ENCODE measurements at regions not wholly inside any gene's neighbourhood (a gene's known extent, or its start where the extent isn't known, plus 50 kb on each side); places are given as distances from the start of the nearest gene placed in this dataset.
"Not testable (repeated sequence)": the region's sequence is repeated elsewhere in the genome, so short reads cannot be mapped to it uniquely, and the experiment has no call there.

- H3K4me3 Mint-ChIP-seq (ENCODE audit: low read depth, unreplicated experiment) = no peak overlapping the region
- no peaks in the 10 kb centered on the region for H3K27me3 Mint-ChIP-seq (ENCODE audit: unreplicated experiment)
- H3K27ac Mint-ChIP-seq (ENCODE audit: unreplicated experiment) = no peak overlapping the region
- H3K4me1 Mint-ChIP-seq (ENCODE audit: low read depth, unreplicated experiment) = no peaks in the 10 kb centered on the region
- H3K36me3 Mint-ChIP-seq (ENCODE audit: insufficient read depth, unreplicated experiment) = no peaks in the 10 kb centered on the region
- CTCF ChIA-PET = no interaction called here
- BruUV-seq (replicated peaks) = no TSS peak
- intact Hi-C loops (cut with micrococcal nuclease; ENCODE audit: unreplicated experiment) = no loop called here
- no peak for TF ChIP-seq CTCF (IDR thresholded peaks at IDR 0.05; ENCODE audit: unreplicated experiment)
- no peak for DNase-seq
- peaks cover 8% of the 10 kb centered on the region for H3K9me3 Mint-ChIP-seq (ENCODE audit: low read depth, unreplicated experiment)
Observed at GRCh38 chr5:63743096-63743798, 219.0 kb downstream of the HTR1A start.

GRCh38 chr5:63732880-63733279 lies 229.4 kb downstream of the HTR1A start:
- intact Hi-C loops (cut with micrococcal nuclease; ENCODE audit: unreplicated experiment); H3K27me3 Mint-ChIP-seq (ENCODE audit: unreplicated experiment); H3K4me1 Mint-ChIP-seq (ENCODE audit: low read depth, unreplicated experiment); H3K36me3 Mint-ChIP-seq (ENCODE audit: insufficient read depth, unreplicated experiment); CTCF ChIA-PET; DNase-seq; H3K4me3 Mint-ChIP-seq (ENCODE audit: low read depth, unreplicated experiment); H3K9me3 Mint-ChIP-seq (ENCODE audit: low read depth, unreplicated experiment); H3K27ac Mint-ChIP-seq (ENCODE audit: unreplicated experiment); BruUV-seq (replicated peaks): not testable (repeated sequence)

- H3K27ac Mint-ChIP-seq (ENCODE audit: unreplicated experiment) = no peak overlapping the region
- intact Hi-C loops (cut with micrococcal nuclease; ENCODE audit: unreplicated experiment) = no loop called here
- no peak for DNase-seq
- BruUV-seq (replicated peaks) = no TSS peak
- no peaks in the 10 kb centered on the region for H3K4me1 Mint-ChIP-seq (ENCODE audit: low read depth, unreplicated experiment)
- TF ChIP-seq CTCF (IDR thresholded peaks at IDR 0.05; ENCODE audit: unreplicated experiment) = no peak
- peaks cover 5% of the 10 kb centered on the region for H3K9me3 Mint-ChIP-seq (ENCODE audit: low read depth, unreplicated experiment)
- no peaks in the 10 kb centered on the region for H3K36me3 Mint-ChIP-seq (ENCODE audit: insufficient read depth, unreplicated experiment)
- H3K4me3 Mint-ChIP-seq (ENCODE audit: low read depth, unreplicated experiment) = no peak overlapping the region
- no peaks in the 10 kb centered on the region for H3K27me3 Mint-ChIP-seq (ENCODE audit: unreplicated experiment)
- CTCF ChIA-PET = no interaction called here
Observed at GRCh38 chr5:63727583-63727982, 234.7 kb downstream of the HTR1A start.

GRCh38 chr5:63726496-63726895 lies 235.7 kb downstream of the HTR1A start:
- Mint-ChIP-seq H3K27me3 (ENCODE audit: unreplicated experiment) (no peaks in the 10 kb centered on the region), H3K4me3 (ENCODE audit: low read depth, unreplicated experiment) (no peak overlapping the region), H3K27ac (ENCODE audit: unreplicated experiment) (no peak overlapping the region), H3K9me3 (ENCODE audit: low read depth, unreplicated experiment) (peaks cover 5% of the 10 kb centered on the region), H3K36me3 (ENCODE audit: insufficient read depth, unreplicated experiment) (no peaks in the 10 kb centered on the region), H3K4me1 (ENCODE audit: low read depth, unreplicated experiment) (no peaks in the 10 kb centered on the region)
- intact Hi-C loops (cut with micrococcal nuclease; ENCODE audit: unreplicated experiment) = no loop called here
- CTCF ChIA-PET = no interaction called here
- no peak for TF ChIP-seq CTCF (IDR thresholded peaks at IDR 0.05; ENCODE audit: unreplicated experiment)
- BruUV-seq (replicated peaks) = no TSS peak
- no peak for DNase-seq

- Mint-ChIP-seq H3K27ac (ENCODE audit: unreplicated experiment) (no peak overlapping the region), H3K4me1 (ENCODE audit: low read depth, unreplicated experiment) (no peaks in the 10 kb centered on the region), H3K27me3 (ENCODE audit: unreplicated experiment) (no peaks in the 10 kb centered on the region), H3K36me3 (ENCODE audit: insufficient read depth, unreplicated experiment) (no peaks in the 10 kb centered on the region), H3K9me3 (ENCODE audit: low read depth, unreplicated experiment) (no peaks in the 10 kb centered on the region), H3K4me3 (ENCODE audit: low read depth, unreplicated experiment) (no peak overlapping the region)
- no TSS peak for BruUV-seq (replicated peaks)
- CTCF ChIA-PET = no interaction called here
- intact Hi-C loops (cut with micrococcal nuclease; ENCODE audit: unreplicated experiment) = no loop called here
- no peak for DNase-seq
- no peak for TF ChIP-seq CTCF (IDR thresholded peaks at IDR 0.05; ENCODE audit: unreplicated experiment)
Observed at GRCh38 chr5:63719147-63719546, 243.1 kb downstream of the HTR1A start.

Measured in Calu3 (cell line).